ENCODE measurements at regions not wholly inside any gene's neighbourhood (a gene's known extent, or its start where the extent isn't known, plus 50 kb on each side); places are given as distances from the start of the nearest gene placed in this dataset.
"Not testable (repeated sequence)": the region's sequence is repeated elsewhere in the genome, so short reads cannot be mapped to it uniquely, and the experiment has no call there.

DNA sequence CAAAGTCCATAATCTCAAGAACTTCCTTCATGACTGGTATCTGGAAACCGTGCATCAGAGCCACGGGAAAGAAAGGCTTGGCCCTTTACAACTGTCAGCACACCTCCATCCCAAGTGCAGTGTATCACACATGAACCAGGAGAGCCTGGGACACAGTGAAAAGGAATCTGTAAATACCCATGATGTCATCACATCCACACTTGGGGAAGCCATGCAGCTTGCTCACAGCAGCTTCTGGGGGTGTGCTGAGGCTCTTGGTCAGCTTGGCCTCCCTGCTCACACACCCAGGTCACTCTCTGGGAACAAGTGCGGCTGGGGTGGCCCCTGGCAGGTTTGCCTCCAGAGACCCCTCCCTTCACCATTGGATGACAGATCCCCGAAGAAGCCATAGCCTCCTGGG, 51.6 kb upstream of the ASAH2B start:
- not testable (repeated sequence) for H3K36me3 ChIP-seq (ENCODE audit: control insufficient read depth, insufficient read depth, low read length); H3K4me3 ChIP-seq (replicated peaks; ENCODE audit: low read depth, low read length); H3K27me3 ChIP-seq (replicated peaks; ENCODE audit: control insufficient read depth, insufficient read depth, low read length); DNase-seq (ENCODE audit: extremely low read depth, insufficient read length)

DNA sequence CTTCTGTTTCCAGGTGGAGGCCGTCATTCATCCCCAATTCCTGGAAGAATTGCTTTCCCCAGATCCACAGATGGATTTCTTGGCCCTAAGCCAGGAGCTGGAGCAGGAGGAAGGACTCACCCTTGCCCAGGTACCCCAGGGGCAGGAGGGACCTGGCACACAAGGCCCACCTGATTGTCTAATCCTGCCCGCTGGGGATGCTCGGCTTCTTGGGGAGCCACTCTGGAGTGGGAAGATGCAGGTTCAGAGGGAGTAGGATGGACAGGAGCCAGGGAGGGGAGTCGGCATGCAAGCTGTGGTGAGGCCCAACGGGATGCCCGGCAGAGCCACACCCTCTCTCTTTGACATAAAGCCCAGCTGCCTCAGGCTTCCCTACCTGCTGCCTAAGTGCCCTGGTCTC, 55.4 kb upstream of the ASAH2B start:
- H3K36me3 ChIP-seq (ENCODE audit: control insufficient read depth, insufficient read depth, low read length); H3K4me3 ChIP-seq (replicated peaks; ENCODE audit: low read depth, low read length); H3K27me3 ChIP-seq (replicated peaks; ENCODE audit: control insufficient read depth, insufficient read depth, low read length); DNase-seq (ENCODE audit: extremely low read depth, insufficient read length): not testable (repeated sequence)

DNA sequence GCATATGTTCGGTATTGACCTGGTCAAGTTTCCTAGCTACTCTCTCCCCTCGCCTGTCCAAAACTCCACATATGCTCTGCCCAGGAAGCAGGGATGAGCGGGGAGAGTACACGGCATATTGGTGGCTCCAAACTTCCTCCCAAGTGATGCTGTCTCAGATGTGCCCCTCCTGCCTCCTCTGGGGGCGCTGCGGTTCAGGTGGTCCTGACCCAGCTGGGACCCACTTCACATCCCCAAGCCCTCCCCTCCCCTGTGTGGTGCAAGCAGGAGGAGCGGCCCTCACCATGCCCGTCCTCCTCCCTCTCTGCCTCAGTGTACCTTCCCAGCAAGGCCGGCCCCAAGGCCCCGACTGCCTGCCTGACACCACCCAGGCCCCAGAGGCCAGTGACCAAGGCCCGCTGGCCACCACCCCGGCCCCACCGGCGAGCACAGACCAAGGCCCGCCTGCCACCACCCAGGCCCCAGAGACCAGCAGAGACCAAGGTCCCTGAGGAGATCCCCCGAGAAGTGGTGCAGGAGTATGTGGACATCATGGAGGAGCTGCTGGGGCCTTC, 56.5 kb upstream of the ASAH2B start:
- DNase-seq (ENCODE audit: extremely low read depth, insufficient read length); H3K36me3 ChIP-seq (ENCODE audit: control insufficient read depth, insufficient read depth, low read length); H3K27me3 ChIP-seq (replicated peaks; ENCODE audit: control insufficient read depth, insufficient read depth, low read length); H3K4me3 ChIP-seq (replicated peaks; ENCODE audit: low read depth, low read length): not testable (repeated sequence)
- TF ChIP-seq, protein P1, sequence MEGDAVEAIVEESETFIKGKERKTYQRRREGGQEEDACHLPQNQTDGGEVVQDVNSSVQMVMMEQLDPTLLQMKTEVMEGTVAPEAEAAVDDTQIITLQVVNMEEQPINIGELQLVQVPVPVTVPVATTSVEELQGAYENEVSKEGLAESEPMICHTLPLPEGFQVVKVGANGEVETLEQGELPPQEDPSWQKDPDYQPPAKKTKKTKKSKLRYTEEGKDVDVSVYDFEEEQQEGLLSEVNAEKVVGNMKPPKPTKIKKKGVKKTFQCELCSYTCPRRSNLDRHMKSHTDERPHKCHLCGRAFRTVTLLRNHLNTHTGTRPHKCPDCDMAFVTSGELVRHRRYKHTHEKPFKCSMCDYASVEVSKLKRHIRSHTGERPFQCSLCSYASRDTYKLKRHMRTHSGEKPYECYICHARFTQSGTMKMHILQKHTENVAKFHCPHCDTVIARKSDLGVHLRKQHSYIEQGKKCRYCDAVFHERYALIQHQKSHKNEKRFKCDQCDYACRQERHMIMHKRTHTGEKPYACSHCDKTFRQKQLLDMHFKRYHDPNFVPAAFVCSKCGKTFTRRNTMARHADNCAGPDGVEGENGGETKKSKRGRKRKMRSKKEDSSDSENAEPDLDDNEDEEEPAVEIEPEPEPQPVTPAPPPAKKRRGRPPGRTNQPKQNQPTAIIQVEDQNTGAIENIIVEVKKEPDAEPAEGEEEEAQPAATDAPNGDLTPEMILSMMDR (IDR thresholded peaks at IDR 0.05; ENCODE audit: insufficient read depth, low read length, poor library complexity, severe bottlenecking), result peak; percentile 4

DNA sequence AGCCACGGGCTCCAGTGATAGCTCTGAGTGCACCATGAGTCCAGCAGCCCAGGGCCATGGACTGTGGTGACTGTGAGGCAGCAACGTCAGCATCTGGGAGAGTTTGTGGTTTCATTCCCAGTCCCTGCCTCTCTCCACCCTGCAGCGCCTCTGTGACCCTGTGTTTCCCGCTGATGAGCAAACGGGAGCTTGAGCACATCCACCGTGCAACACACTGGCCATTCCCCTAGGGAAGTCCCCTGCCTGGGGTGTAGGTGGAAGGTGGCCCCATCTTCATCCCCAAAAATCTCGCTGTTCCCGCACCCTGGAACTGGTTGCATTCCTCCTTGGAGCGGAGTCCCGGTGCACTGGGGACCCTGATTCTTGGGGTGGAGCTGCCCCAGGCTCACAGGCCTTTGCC, 56.9 kb upstream of the SGMS1 start:
- DNase-seq (ENCODE audit: extremely low read depth, insufficient read length); H3K36me3 ChIP-seq (ENCODE audit: control insufficient read depth, insufficient read depth, low read length); H3K4me3 ChIP-seq (replicated peaks; ENCODE audit: low read depth, low read length); H3K27me3 ChIP-seq (replicated peaks; ENCODE audit: control insufficient read depth, insufficient read depth, low read length): not testable (repeated sequence)

DNA sequence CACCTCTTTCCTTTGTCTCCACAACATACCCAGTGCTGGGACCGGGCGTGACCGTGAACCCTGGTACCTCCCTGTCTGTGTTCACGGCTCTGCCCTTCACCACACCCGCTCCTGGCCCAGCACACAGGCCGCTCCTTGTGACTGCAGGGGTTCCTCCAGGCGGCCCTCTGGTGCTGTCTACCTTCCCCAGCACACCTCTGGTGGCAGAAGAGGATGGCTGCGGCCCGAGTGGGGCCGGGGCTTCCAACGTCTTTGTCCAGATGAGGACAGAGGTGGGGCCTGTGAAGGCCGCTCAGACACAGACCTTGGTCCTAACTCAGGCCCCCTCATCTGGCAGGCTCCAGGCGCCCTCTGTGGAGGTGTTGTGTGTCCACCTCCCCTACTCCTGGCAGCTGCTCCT, 55.4 kb upstream of the SGMS1 start:
- Histone ChIP-seq H3K27me3 (replicated peaks; ENCODE audit: control insufficient read depth, insufficient read depth, low read length) (no peaks in the 10 kb centered on the region), H3K4me3 (replicated peaks; ENCODE audit: low read depth, low read length) (no peak overlapping the region), H3K36me3 (ENCODE audit: control insufficient read depth, insufficient read depth, low read length) (no peaks in the 10 kb centered on the region)
- TF ChIP-seq, protein P1 (IDR thresholded peaks at IDR 0.05; ENCODE audit: insufficient read depth, low read length, poor library complexity, severe bottlenecking), result no peak
- no peak for DNase-seq (ENCODE audit: extremely low read depth, insufficient read length)

DNA sequence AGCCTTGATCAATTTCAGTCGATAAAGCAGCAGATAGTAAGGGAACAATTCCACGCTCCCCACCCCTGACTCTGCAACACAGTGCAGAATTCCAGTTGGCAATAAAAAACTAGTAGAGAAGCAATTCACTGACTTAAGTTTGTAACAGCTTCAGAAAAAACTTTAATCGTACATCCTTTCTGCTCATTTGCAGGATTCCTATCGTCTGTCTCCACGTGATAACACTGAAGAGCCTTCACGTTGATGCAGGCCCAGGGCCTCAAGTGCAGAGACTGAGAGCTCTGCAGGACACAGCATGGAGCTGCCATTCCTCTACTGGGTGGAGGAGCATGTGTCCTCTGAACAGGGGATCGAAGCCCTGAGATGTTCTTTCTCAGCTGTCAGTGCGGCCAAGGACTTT, 51.8 kb upstream of the SGMS1 start:
- not testable (repeated sequence) for H3K4me3 ChIP-seq (replicated peaks; ENCODE audit: low read depth, low read length); H3K36me3 ChIP-seq (ENCODE audit: control insufficient read depth, insufficient read depth, low read length); H3K27me3 ChIP-seq (replicated peaks; ENCODE audit: control insufficient read depth, insufficient read depth, low read length); DNase-seq (ENCODE audit: extremely low read depth, insufficient read length)

DNA sequence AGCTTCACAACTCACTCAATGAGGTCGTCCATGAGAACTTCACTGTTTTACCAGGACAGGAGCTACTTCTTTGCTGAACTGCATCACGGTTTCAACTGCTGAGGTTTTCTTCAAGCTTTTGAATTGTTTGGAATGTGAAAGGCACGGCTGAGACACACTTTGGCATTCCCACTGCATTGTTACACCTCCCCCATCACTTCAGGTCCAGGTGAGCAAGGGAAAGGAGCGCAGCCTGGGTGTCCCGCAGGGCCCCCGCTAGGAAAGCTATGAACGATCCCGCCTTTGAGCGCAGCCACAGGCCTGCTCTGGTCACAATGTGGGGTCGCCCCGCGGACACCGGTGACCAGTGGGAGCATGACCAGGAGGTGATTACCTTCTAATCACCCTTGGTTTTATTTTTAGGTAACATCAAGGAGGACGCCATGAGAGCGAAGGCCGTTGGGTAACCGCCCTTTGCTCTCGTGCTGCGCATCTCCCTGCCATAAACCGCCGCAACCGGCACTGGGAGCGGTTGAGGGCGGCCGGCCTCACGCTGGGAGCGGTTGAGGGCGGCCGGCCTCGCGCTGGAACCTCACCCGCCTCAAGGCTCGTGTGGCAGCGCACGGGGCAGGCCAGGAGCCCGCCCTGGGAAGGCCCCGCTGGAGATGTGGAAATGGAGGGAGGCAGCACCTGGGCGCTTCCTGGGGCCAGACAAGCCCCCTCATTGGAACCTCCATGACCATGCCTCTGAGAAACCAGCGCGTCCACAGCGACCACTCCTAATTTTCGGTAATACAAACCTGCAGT, 50.9 kb upstream of the SGMS1 start:
- Histone ChIP-seq H3K27me3 (replicated peaks; ENCODE audit: control insufficient read depth, insufficient read depth, low read length) (no peaks in the 10 kb centered on the region), H3K4me3 (replicated peaks; ENCODE audit: low read depth, low read length) (no peak overlapping the region), H3K36me3 (ENCODE audit: control insufficient read depth, insufficient read depth, low read length) (no peaks in the 10 kb centered on the region)
- TF ChIP-seq, protein P1 (IDR thresholded peaks at IDR 0.05; ENCODE audit: insufficient read depth, low read length, poor library complexity, severe bottlenecking), result no peak
- no peak for DNase-seq (ENCODE audit: extremely low read depth, insufficient read length)
